GM23338 (cell line): ENCODE measurements at regions not wholly inside any gene's neighbourhood (a gene's known extent, or its start where the extent isn't known, plus 50 kb on each side); places are given as distances from the start of the nearest gene placed in this dataset.
"Not testable (repeated sequence)": the region's sequence is repeated elsewhere in the genome, so short reads cannot be mapped to it uniquely, and the experiment has no call there.

Source experiments
- ATAC-seq: fragments of 200-7000 bp; cut with Tn5 transposase; 3 replicates; pipeline ENCODE4 v1.9.1; 2020
- DNase-seq: peaks from one replicate; pipeline ENCODE4 v3.0.0-alpha.2; 2015; ENCODE audit warnings: low spot score
- H2AFZ ChIP-seq: fragments of 200-600 bp; sonication (generic); 2 replicates; pipeline ENCODE4 v1.8.0; 2016; ENCODE audit warnings: antibody characterized with exemption, mild to moderate bottlenecking, moderate library complexity
- H3F3A ChIP-seq: fragments of 200-600 bp; sonication (generic); replicated peaks from 2 replicates; pipeline ENCODE4 v1.8.0; 2017; ENCODE audit warnings: antibody characterized with exemption, mixed run types, low read depth
- H3K27ac ChIP-seq: fragments of 200-600 bp; sonication (generic); 2 replicates; pipeline ENCODE4 v1.6.1; 2016; ENCODE audit warnings: low read depth
- H3K27me3 ChIP-seq: fragments of 200-600 bp; sonication (generic); 2 replicates; pipeline ENCODE4 v1.8.0; 2016; ENCODE audit warnings: mild to moderate bottlenecking, mixed run types, moderate library complexity; ENCODE audit not compliant: insufficient read depth
- H3K36me3 ChIP-seq: fragments of 200-600 bp; sonication (generic); 2 replicates; pipeline ENCODE4 v1.8.0; 2016; ENCODE audit warnings: mild to moderate bottlenecking; ENCODE audit not compliant: insufficient read depth
- H3K4me1 ChIP-seq: fragments of 200-600 bp; sonication (generic); 2 replicates; pipeline ENCODE4 v1.8.0; 2016; ENCODE audit warnings: mild to moderate bottlenecking, moderate library complexity; ENCODE audit not compliant: insufficient read depth
- H3K4me2 ChIP-seq: fragments of 200-600 bp; sonication (generic); 2 replicates; pipeline ENCODE4 v1.7.1; 2017; ENCODE audit warnings: mixed run types
- H3K4me3 ChIP-seq: fragments of 200-600 bp; sonication (generic); 2 replicates; pipeline ENCODE4 v1.6.1; 2016; ENCODE audit warnings: mixed run types
- H3K79me2 ChIP-seq: fragments of 200-600 bp; sonication (generic); replicated peaks from 2 replicates; pipeline ENCODE4 v1.8.0; 2017; ENCODE audit warnings: mild to moderate bottlenecking; ENCODE audit not compliant: insufficient read depth
- H3K9me2 ChIP-seq: fragments of 200-600 bp; sonication (generic); 2 replicates; pipeline ENCODE4 v1.8.0; 2017; ENCODE audit not compliant: insufficient read depth
- H4K20me1 ChIP-seq: fragments of 200-600 bp; sonication (generic); replicated peaks from 2 replicates; pipeline ENCODE4 v1.8.0; 2017; ENCODE audit warnings: mild to moderate bottlenecking; ENCODE audit not compliant: insufficient read depth
- H3K27ac Mint-ChIP-seq: 2 replicates; pipeline ENCODE4 v1.8.0; 2020; ENCODE audit warnings: inconsistent platforms, mild to moderate bottlenecking, moderate library complexity, mixed read lengths
- H3K27me3 Mint-ChIP-seq: 3 replicates; pipeline ENCODE4 v1.8.0; 2022; ENCODE audit warnings: low read depth, mild to moderate bottlenecking, moderate library complexity, mixed read lengths, inconsistent platforms; ENCODE audit not compliant: insufficient read depth, poor library complexity
- H3K36me3 Mint-ChIP-seq: 3 replicates; pipeline ENCODE4 v1.8.0; 2021; ENCODE audit warnings: low read depth, mild to moderate bottlenecking, inconsistent platforms, moderate library complexity, mixed read lengths
- H3K4me1 Mint-ChIP-seq: 3 replicates; pipeline ENCODE4 v1.8.0; 2020; ENCODE audit warnings: mild to moderate bottlenecking, inconsistent platforms, mixed read lengths
- H3K4me3 Mint-ChIP-seq: 3 replicates; pipeline ENCODE4 v1.8.0; 2021; ENCODE audit warnings: moderate library complexity, mild to moderate bottlenecking, inconsistent platforms, mixed read lengths
- H3K9me3 Mint-ChIP-seq: 3 replicates; pipeline ENCODE4 v1.8.0; 2020; ENCODE audit warnings: moderate library complexity, mild to moderate bottlenecking, inconsistent platforms, mixed read lengths
- CTCF ChIP-seq, 2 experiments: fragments of 200-600 bp in 1 of 2; sonication (generic) in 1 of 2; conservative IDR thresholded peaks; 2 replicates each; pipeline versions ENCODE4 v1.5.1 to v1.6.1; 2016 to 2017; ENCODE audit warnings: antibody characterized with exemption in 2 of 2, low read depth in 2 of 2, mild to moderate bottlenecking in 2 of 2, moderate library complexity in 1 of 2
- EZH2 ChIP-seq: fragments of 200-600 bp; sonication (generic); IDR thresholded peaks from one replicate; pipeline ENCODE4 v1.8.0; 2017; ENCODE audit warnings: antibody characterized with exemption, mild to moderate bottlenecking, low read depth; ENCODE audit not compliant: unreplicated experiment
- EZH2phosphoT487 ChIP-seq: fragments of 200-600 bp; sonication (generic); IDR thresholded peaks from one replicate; pipeline ENCODE4 v1.8.1; 2018; ENCODE audit warnings: antibody characterized with exemption; ENCODE audit not compliant: unreplicated experiment
- JUNB ChIP-seq: IDR thresholded peaks from one replicate; pipeline ENCODE4 v1.6.1; 2016; ENCODE audit warnings: antibody characterized with exemption; ENCODE audit not compliant: unreplicated experiment
- NANOG ChIP-seq: IDR thresholded peaks from 2 replicates; pipeline ENCODE4 v1.6.1; 2016; ENCODE audit warnings: antibody characterized with exemption, borderline replicate concordance
- REST ChIP-seq: IDR thresholded peaks from one replicate; pipeline ENCODE4 v1.6.1; 2018; ENCODE audit warnings: antibody characterized with exemption; ENCODE audit not compliant: unreplicated experiment
- STAT1 ChIP-seq: IDR thresholded peaks from one replicate; pipeline ENCODE4 v1.6.1; 2016; ENCODE audit warnings: antibody characterized with exemption; ENCODE audit not compliant: unreplicated experiment

- H3K27ac Mint-ChIP-seq, H3K9me2 ChIP-seq, DNase-seq, H3K36me3 Mint-ChIP-seq, H3F3A ChIP-seq, H3K27me3 ChIP-seq, H3K9me3 Mint-ChIP-seq, H2AFZ ChIP-seq, H3K4me3 ChIP-seq, H3K4me1 Mint-ChIP-seq, H3K4me2 ChIP-seq, ATAC-seq, H3K36me3 ChIP-seq, H3K4me1 ChIP-seq, H3K4me3 Mint-ChIP-seq, H3K27ac ChIP-seq, H4K20me1 ChIP-seq, H3K79me2 ChIP-seq, H3K27me3 Mint-ChIP-seq: not testable (repeated sequence)
Measured at GRCh38 chr4:71111133-71111532, 117.7 kb downstream of the DCK start.

GRCh38 chr4:71113294-71113693, 119.8 kb downstream of the DCK start:
- no peak overlapping the region for H3K27ac ChIP-seq
- H4K20me1 ChIP-seq: no peaks in the 10 kb centered on the region
- TF ChIP-seq NANOG: no peak
- TF ChIP-seq JUNB: no peak
- peak; percentile 58 to 71 for TF ChIP-seq CTCF (conservative IDR thresholded peaks at IDR 0.05; ENCODE audit: low read depth in 2 of 2)
- TF ChIP-seq EZH2: no peak
- TF ChIP-seq STAT1: no peak
- TF ChIP-seq EZH2phosphoT487: no peak
- no peak for TF ChIP-seq REST
- peak; percentile 45; the same call in 1 of the 3 replicates for ATAC-seq
- no peaks in the 10 kb centered on the region for H3K4me1 ChIP-seq
- H3F3A ChIP-seq: no peaks in the 10 kb centered on the region
- H3K9me3 Mint-ChIP-seq: no peaks in the 10 kb centered on the region
- H3K9me2 ChIP-seq: no peaks in the 10 kb centered on the region
- no peak overlapping the region for H3K4me2 ChIP-seq
- H3K27ac Mint-ChIP-seq: no peak overlapping the region
- no peaks in the 10 kb centered on the region for H3K36me3 ChIP-seq
- H3K79me2 ChIP-seq: no peaks in the 10 kb centered on the region
- DNase-seq: peak; percentile 43
- no peaks in the 10 kb centered on the region for H3K27me3 Mint-ChIP-seq
- H3K4me3 Mint-ChIP-seq: no peak overlapping the region
- no peak overlapping the region for H2AFZ ChIP-seq
- no peaks in the 10 kb centered on the region for H3K4me1 Mint-ChIP-seq
- no peaks in the 10 kb centered on the region for H3K36me3 Mint-ChIP-seq
- no peak overlapping the region for H3K4me3 ChIP-seq
- no peaks in the 10 kb centered on the region for H3K27me3 ChIP-seq
